ENCODE measurements at regions not wholly inside any gene's neighbourhood (a gene's known extent, or its start where the extent isn't known, plus 50 kb on each side); places are given as distances from the start of the nearest gene placed in this dataset.

DNA sequence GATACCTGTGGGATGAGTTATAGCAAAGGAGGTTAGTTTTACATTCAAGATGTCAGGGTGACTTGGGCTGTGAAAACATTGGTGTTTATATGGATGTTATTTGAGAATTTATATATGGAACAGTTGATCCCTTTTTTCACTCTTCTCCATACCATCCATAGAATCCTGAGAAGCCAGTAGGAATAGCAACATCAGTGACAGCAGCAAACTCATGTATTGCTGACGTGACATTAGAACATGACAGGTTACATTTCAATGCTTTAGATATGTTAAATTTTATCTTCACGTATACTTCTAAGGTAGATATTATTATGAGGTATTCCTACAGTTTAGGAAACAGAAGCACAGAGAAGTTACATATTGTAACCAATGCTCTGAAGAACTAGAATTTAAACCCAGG is 745.2 kb upstream of the GCFC2 start:
- no peak for DNase-seq (ENCODE audit: low read depth, low spot score)

DNA sequence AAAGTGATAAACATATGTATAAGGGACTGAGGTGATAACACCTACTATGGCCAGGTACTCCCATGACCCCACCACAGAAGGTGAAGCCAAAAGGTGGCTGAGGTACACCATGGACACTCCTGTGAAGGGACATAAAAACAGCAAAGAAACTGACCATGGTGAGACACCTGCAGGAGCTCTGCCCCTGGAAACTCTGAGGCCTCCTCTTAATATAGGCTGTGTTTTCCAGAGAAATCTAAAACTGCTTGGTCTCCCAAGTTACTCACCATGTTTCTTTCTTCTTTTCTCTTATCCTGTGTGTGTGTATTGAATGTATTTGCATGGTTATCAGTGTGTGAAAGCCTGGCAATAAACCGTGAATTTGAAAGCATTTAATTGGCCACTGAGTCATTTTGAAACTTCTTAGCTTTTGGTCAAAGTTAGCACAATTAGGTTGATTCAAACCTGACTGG is 739.3 kb upstream of the GCFC2 start:
- no peak for DNase-seq (ENCODE audit: low read depth, low spot score)

- DNase-seq (ENCODE audit: low read depth, low spot score), result no peak
Observed at GRCh38 chr2:76448956-76449355, 738.2 kb upstream of the GCFC2 start.

DNA sequence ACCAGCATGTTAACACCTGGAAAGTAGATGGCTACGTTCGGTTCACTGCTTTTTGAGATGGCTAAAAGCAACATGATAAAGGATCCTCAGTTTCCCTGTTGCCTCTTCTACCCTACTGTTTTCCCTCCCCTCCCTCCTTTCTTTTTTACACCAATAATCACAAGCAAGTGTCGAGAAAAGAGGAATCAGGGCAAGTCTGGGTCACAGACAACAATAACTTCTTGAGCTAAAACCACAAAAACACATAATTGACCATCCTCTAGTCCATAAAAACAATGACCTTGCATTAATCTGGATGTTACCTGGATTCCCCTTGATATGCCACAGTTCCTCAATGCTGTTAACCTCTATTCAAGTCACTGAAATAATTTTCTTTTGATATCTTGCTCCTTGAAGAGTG is 736.6 kb upstream of the GCFC2 start:
- DNase-seq (ENCODE audit: low read depth, low spot score), result no peak

DNA sequence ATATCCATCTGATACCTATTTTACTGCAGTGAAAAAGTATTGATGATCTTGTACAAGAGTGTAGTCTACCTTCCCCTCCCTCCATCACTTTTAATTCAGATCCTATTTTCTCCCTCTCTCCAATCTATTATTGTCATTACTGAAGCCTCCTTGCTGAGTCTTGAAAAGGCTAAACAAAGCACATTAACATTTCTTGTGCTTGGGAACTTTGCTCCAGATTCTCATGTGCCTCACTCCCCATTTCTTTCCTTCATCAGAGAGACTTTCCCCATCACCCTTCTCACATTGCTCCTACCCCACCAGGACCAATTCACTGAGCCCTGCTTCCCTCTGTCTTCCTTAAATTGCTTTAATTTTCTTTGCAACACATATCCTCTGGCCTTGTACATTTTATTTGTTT is 736.2 kb upstream of the GCFC2 start:
- DNase-seq (ENCODE audit: low read depth, low spot score), result no peak

DNA sequence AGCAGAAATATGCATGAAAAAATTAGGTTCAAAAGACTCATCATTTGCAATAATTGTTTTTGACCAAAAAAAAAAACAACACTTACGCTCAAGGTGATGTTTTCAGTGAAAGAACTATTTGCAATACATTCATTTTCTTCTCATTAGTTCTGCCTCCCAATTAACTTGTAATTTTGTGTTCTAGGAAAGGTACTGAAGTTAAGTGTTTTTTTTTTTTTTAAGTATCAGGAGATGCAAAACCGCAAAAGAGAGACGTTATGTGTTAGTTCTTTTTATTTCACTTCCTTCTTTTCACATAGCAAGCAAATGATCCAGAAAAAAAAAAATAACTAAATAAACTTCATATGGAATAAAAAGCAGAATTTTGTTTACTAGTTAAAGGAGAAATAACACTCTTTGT is 735.2 kb upstream of the GCFC2 start:
- DNase-seq (ENCODE audit: low read depth, low spot score), result no peak

DNA sequence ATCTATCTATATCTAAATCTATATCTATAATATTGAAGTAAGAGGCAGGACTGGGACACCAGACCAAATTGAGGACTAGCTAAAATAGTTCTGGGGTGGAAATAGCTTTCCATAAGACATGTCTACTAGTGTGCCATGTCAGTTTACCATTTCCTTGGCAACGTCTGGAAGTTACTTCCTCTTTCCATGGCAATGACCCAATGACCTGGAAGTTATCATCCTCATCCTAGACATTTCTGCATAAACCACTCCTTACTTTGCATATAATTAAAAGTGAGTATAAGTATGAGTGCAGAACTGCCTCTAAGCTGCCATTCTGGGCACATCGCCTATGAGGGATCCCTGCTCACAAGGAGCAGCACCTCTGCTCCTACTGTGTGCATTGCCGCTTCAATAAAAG is 734.0 kb upstream of the GCFC2 start:
- no peak for DNase-seq (ENCODE audit: low read depth, low spot score)

DNA sequence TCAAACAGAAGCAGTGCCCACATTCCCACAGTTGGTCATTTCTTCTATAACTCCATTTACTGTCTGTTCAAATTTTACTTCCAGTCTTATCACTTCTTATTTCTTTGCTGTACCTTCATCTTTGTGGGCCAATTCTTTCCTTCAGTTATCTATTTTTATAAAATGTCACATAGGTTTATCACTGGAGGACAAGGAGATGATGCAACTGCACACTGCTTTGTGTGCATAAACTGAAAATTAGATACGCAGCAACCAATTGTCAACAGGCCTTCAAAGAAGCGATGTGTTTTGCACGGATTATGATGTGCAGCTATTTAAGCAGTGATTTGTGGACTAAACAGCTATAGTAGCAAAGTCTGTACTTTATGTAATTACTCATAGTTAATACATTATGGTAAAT is 726.8 kb upstream of the GCFC2 start:
- DNase-seq (ENCODE audit: low read depth, low spot score), result no peak

- no peak for DNase-seq (ENCODE audit: low read depth, low spot score)
Observed at GRCh38 chr2:76429374-76429773, 718.7 kb upstream of the GCFC2 start.

GRCh38 chr2:76427452-76427851 is 716.7 kb upstream of the GCFC2 start:
- DNase-seq (ENCODE audit: low read depth, low spot score), result no peak

DNA sequence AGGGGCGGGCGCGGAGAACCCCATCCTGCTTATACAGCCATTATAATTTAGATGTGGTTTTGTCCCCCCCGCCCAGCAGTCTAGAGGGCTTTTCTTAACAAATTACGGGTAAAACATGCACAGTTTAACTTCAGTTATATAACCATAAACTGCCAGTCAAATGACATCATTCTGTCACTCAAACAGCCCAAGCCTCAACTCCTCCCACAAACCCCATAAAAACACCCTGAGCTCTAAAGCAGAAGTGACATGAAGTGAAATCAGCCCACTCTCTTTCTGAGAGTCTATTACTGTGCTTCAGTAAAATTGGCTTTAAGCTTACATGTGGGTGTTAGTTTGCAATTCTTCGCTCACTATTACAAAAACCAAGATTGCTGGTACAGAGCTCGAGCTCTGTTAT is 705.1 kb upstream of the GCFC2 start:
- DNase-seq (ENCODE audit: low read depth, low spot score), result no peak

DNA sequence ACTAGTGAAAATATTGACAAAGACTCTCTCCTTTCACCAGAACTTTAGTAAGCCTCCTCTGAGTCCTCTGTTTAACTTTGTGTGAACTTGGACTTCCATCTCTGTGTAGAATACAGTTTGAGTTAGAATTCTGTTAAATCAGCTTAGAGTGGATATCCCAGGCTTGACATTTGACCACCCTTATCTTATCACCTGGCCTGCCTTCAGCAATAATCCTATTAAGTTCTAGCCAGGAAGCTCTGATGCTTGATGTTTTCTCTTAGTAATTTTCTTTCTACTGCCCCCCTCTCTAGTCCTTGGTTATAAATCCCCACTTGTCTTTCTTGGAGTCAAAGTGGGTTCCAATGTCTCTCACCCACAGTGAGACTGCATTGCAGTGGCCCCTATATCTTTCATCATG is 702.7 kb upstream of the GCFC2 start:
- DNase-seq (ENCODE audit: low read depth, low spot score), result no peak

GRCh38 chr2:76406134-76406855 is 695.6 kb upstream of the GCFC2 start:
- DNase-seq (ENCODE audit: low read depth, low spot score), result no peak

GRCh38 chr2:76393356-76393755 is 682.6 kb upstream of the GCFC2 start:
- no peak for DNase-seq (ENCODE audit: low read depth, low spot score)

DNA sequence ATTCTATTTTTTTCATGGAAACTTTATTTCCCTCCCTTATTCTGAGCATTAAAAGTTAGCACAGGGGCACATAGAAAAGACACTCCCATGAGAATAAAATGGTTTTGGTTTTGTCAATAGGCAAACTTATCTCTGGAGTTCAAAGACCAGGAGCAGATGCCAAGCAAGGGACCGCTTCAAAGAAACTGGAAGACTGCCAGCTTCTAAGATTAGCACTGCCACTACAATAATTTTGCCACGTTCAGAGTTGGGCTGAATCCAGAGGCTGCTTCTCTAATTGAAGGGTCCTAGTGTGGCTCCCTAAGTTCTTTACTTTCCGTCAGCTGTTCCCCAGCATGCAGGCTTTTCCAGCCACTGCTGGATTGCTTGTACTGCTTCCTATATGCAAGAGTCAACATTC is 681.0 kb upstream of the GCFC2 start:
- DNase-seq (ENCODE audit: low read depth, low spot score), result no peak

DNA sequence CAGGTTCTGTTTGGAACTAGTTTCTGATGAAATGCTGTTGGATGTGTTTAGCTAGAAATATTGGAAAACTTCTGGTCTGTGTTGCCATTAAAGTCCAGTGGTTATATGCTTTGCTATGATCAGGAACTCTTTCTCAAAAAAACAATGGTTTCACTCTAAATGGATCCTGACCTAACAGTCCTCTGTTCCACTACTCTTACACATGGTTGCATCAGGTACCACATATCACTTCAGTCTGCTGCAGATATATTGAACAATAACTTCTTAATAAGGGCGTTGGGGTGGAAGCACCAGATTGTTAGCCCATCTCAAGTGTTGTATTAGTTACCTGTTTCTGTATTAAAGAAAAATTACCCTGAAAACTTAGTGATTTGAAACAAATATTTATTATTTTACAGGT is 676.6 kb upstream of the GCFC2 start:
- no peak for DNase-seq (ENCODE audit: low read depth, low spot score)

DNA sequence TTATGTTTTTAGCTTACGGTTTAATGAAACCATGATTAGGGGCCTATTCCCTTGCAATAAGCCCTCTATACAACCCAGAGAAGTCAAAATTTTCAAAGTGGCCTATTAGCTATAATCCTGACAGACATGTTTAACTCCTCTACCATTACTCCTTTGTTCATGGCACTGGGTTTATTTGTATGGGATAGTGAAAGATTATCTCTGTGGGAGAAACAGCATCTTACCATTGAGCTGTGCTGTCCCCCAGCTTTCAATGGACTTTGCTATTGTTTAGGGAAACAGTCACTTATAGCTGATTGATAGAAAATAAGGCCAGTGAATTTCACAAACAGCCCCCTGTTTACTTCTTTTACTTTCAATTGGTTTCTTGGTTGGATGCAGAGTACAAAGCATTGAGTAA is 675.2 kb upstream of the GCFC2 start:
- no peak for DNase-seq (ENCODE audit: low read depth, low spot score)

DNA sequence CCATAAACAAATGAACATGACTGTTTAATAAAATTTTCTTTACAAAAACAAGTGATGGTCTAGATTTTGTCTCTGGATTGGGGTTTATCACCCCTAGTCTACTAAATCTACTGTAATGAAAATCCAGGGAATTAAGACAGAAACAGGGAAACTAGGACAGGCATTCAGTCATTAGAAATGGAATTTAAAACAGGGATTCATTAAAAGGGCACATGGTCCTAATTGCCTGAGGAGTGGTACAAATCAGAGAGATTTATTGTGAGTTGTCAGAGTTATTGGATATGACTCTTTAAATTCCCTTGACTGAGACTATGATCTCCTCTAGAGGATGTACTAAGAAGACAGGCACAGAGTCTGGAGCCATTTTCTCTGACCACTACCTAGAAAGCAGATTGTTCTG is 670.9 kb upstream of the GCFC2 start:
- no peak for DNase-seq (ENCODE audit: low read depth, low spot score)

DNA sequence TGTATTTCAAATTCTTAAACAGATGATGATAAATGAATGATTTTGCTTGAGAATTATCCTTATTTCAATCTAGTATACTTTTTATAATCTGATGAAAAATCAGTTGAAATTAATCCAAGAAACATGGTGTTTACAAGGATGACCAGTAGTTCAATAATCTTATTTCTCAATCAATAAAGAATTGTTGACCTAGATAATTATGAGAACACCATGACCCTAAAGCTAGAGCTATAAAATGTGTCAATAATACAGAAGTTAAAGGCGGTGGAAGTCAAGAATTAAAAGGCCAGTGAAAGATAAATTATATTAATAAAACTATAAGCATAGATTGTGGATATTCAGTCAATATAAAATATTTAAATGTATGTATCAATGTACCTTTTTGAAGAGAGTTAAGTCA is 667.4 kb upstream of the GCFC2 start:
- no peak for DNase-seq (ENCODE audit: low read depth, low spot score)

- no peak for DNase-seq (ENCODE audit: low read depth, low spot score)
Observed at GRCh38 chr2:76341439-76341838, 630.7 kb upstream of the GCFC2 start.

GRCh38 chr2:76332871-76333270 is 622.2 kb upstream of the GCFC2 start:
- DNase-seq (ENCODE audit: low read depth, low spot score), result no peak

DNA sequence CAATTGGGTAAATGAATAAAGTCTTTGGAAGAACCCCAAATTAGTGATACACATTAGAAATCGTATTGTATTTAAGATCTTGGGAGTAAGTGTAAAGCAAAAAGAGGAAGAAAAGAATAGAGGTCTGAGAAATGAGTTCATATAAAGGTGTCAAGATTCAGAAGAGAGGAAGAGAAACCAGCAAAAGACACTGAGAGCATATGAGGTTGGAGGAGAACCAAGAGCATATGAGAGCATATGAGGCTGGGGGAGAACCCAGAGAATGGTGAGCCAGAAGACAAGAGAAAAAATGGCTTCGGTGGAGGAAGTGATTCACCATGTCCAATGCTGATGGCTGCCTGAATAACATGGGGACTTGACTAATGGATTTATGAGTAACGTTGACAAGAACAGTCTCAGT is 620.1 kb upstream of the GCFC2 start:
- DNase-seq (ENCODE audit: low read depth, low spot score), result no peak

DNA sequence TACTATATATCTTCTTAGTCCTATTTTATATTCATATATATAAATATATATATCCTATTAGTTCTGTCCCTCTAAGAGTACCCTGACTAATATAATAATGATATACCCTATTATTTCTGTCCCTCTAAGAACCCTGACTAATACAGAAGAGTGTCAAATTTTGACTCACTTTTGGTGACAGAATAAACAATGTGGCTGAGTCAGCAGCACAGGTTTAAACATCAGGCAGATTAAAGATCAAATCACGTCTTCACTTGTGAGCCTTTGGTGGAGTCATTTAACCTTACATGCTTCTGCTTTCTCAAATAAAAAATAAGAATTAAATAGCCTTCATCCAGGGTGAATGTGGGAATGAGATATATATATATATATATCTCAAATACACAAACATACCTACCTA is 615.9 kb upstream of the GCFC2 start:
- DNase-seq (ENCODE audit: low read depth, low spot score), result no peak

- DNase-seq (ENCODE audit: low read depth, low spot score), result no peak
Observed at GRCh38 chr2:76323381-76323780, 612.7 kb upstream of the GCFC2 start.
